Peyer's patch (tissue), 4 donors: ENCODE measurements at regions not wholly inside any gene's neighbourhood (a gene's known extent, or its start where the extent isn't known, plus 50 kb on each side); places are given as distances from the start of the nearest gene placed in this dataset.

Source experiments
- CTCF ChIP-seq, 6 experiments: fragments of 450-650 bp in 4 of 6; fragments of 200-600 bp in 2 of 6; sonication (generic) in 1 of 6; IDR thresholded peaks; one replicate each; pipeline ENCODE4 v1.5.1; 2017 to 2019; ENCODE audit warnings: antibody characterized with exemption in 6 of 6, mild to moderate bottlenecking in 3 of 6, moderate library complexity in 1 of 6
- POLR2A ChIP-seq, 2 donors: fragments of 450-650 bp; IDR thresholded peaks; one replicate each; pipeline ENCODE4 v1.5.1; 2017; ENCODE audit warnings: antibody characterized with exemption in 2 of 2, mild to moderate bottlenecking in 2 of 2, moderate library complexity in 2 of 2

DNA sequence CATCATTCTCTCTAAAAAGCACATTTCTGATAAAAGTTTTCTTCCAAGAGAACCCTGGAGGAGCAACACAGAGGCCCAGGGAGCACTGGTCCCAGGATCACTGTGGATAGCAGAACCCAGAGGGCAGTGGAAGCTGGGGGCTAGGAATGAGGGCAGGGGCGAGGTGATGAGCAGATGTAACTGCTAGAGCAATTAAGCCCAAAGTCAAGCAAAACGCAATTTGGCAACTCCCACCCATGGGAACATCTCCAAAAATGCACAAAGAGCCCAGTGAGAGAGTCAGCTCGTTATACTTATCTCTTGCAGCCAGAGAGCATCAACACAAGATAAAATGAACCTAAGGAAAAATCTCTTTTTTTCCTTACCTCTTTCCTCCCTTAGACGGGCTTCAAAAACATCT lies 284.2 kb downstream of the TBC1D4 start:
- no peak for TF ChIP-seq CTCF (IDR thresholded peaks at IDR 0.05)
- no peak for TF ChIP-seq POLR2A (IDR thresholded peaks at IDR 0.05)
